Activated T-cell treated with anti-CD3 and anti-CD28 coated beads, Interleukin-2, amount 50 U/mL, for 72 hours (primary cell): ENCODE measurements at regions not wholly inside any gene's neighbourhood (a gene's known extent, or its start where the extent isn't known, plus 50 kb on each side); places are given as distances from the start of the nearest gene placed in this dataset.
"Not testable (repeated sequence)": the region's sequence is repeated elsewhere in the genome, so short reads cannot be mapped to it uniquely, and the experiment has no call there.

ENCODE experiments used
- ATAC-seq, 2 donors: fragments of 150-1000 bp; cut with Tn5 transposase; replicated peaks in 1 of 2; 2 replicates each; pipeline ENCODE4 v1.10.0; 2021; ENCODE audit warnings: moderate library complexity in 2 of 2, mild to moderate bottlenecking in 1 of 2
- DNase-seq, 2 donors: peaks; one replicate each; pipeline ENCODE4 v3.0.0; 2021 to 2022; ENCODE audit warnings: mixed read lengths in 1 of 2
- H3K27ac Mint-ChIP-seq: one replicate; pipeline ENCODE4 v1.8.0; 2022; ENCODE audit warnings: mild to moderate bottlenecking, moderate library complexity, mixed read lengths
- H3K27me3 Mint-ChIP-seq: one replicate; pipeline ENCODE4 v1.8.0; 2022; ENCODE audit warnings: low read depth, mixed read lengths
- H3K36me3 Mint-ChIP-seq, 2 donors: one replicate each; pipeline ENCODE4 v1.8.0; 2022; ENCODE audit warnings: mixed read lengths in 2 of 2, mild to moderate bottlenecking in 1 of 2; ENCODE audit not compliant: insufficient read depth in 2 of 2
- H3K4me1 Mint-ChIP-seq: one replicate; pipeline ENCODE4 v1.8.0; 2022; ENCODE audit warnings: low read depth, mixed read lengths
- H3K4me3 Mint-ChIP-seq, 2 donors: one replicate each; pipeline ENCODE4 v1.8.0; 2022; ENCODE audit warnings: mild to moderate bottlenecking in 2 of 2, mixed read lengths in 2 of 2, moderate library complexity in 2 of 2
- H3K9me3 Mint-ChIP-seq, 2 donors: one replicate each; pipeline ENCODE4 v1.8.0; 2022; ENCODE audit warnings: mixed read lengths in 2 of 2

GRCh38 chr6:131336596-131336995 is 201.3 kb downstream of the AKAP7 start:
- H3K4me3 Mint-ChIP-seq = no peak overlapping the region
- no peaks in the 10 kb centered on the region for H3K36me3 Mint-ChIP-seq
- H3K4me1 Mint-ChIP-seq = peaks cover 7% of the 10 kb centered on the region
- H3K27ac Mint-ChIP-seq = no peak overlapping the region
- ATAC-seq (no peak), DNase-seq (no peak)
- no peaks in the 10 kb centered on the region for H3K27me3 Mint-ChIP-seq
- no peaks in the 10 kb centered on the region for H3K9me3 Mint-ChIP-seq

GRCh38 chr6:131346896-131347295 is 211.6 kb downstream of the AKAP7 start:
- not testable (repeated sequence) for ATAC-seq, DNase-seq, H3K27me3 Mint-ChIP-seq, H3K27ac Mint-ChIP-seq, H3K4me3 Mint-ChIP-seq, H3K36me3 Mint-ChIP-seq, H3K9me3 Mint-ChIP-seq
- peaks cover 15% of the 10 kb centered on the region for H3K4me1 Mint-ChIP-seq

GRCh38 chr6:131348572-131348971 is 213.3 kb downstream of the AKAP7 start:
- no peak for DNase-seq
- Mint-ChIP-seq H3K27me3 (no peaks in the 10 kb centered on the region), H3K9me3 (no peaks in the 10 kb centered on the region), H3K36me3 (peaks cover 2% of the 10 kb centered on the region in 2 donors), H3K4me3 (no peak overlapping the region), H3K27ac (no peak overlapping the region), H3K4me1 (peaks cover 15% of the 10 kb centered on the region)
- no peak for ATAC-seq

DNA sequence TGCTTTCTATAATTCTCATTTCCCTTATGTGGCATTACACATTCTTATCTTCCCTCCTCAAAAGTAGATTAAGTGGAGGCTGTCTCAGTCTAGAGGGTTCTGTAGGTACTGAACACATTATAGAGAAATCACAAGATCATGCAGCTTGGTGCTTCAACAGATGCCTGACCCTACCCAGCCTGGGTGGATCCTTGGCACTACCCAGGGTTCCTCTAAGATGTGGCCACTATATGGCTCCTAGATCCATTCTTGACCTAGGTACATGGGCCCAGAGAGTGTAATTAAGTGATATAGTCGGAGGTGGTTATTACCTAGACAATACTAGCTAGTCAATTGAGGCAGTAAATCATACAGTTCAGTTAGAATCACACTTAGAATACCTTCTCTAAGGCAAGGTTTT is 213.9 kb downstream of the AKAP7 start:
- no peaks in the 10 kb centered on the region for H3K27me3 Mint-ChIP-seq
- H3K27ac Mint-ChIP-seq = no peak overlapping the region
- peaks cover 2% of the 10 kb centered on the region in 2 donors for H3K36me3 Mint-ChIP-seq
- ATAC-seq = no peak
- no peaks in the 10 kb centered on the region for H3K9me3 Mint-ChIP-seq
- peaks cover 15% of the 10 kb centered on the region for H3K4me1 Mint-ChIP-seq
- DNase-seq = no peak
- no peak overlapping the region for H3K4me3 Mint-ChIP-seq

DNA sequence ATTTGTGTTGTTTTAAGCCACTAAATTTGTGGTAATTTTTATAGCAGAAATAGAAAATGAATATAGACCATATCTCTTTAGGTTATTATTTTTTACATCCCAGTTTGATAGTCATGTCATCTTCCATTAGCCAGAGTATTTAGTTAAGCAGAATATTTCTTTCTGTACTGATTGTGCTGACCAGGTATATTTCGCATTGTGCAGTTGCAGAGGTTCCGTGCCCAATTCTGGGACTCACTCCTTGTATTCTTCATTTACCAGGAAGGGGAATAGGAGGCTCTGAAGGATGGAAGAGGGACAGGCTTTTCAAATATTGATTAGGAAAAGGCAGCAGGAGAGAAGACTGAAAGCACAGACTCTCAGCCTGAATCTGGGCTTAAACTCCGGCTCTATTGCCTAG is 217.8 kb downstream of the AKAP7 start:
- H3K27me3 Mint-ChIP-seq = no peaks in the 10 kb centered on the region
- no peak for DNase-seq
- H3K27ac Mint-ChIP-seq = no peak overlapping the region
- no peaks in the 10 kb centered on the region for H3K9me3 Mint-ChIP-seq
- peaks cover 15% of the 10 kb centered on the region for H3K4me1 Mint-ChIP-seq
- H3K36me3 Mint-ChIP-seq = peaks cover 2% of the 10 kb centered on the region in 2 donors
- H3K4me3 Mint-ChIP-seq = no peak overlapping the region
- no peak for ATAC-seq

DNA sequence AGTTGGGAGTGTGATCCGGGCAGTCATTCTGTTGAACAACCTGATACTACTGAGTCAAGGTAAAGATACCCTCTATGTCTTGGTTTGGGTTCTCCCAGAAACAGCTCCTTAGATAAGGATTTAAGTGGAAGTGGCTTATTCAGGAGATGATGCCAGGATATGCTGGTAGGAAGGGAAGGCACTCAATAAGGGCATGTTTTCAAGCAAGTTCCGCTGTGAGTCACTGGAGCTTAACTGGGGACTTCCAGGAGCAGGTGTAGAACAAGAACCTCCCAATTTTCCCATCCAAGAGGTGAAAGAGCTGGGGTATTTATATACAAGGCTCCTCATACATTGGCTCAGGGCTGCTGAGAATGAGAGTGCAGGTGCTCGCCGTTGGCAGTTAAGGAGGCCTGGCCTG is 218.6 kb downstream of the AKAP7 start:
- ATAC-seq (no peak), DNase-seq (no peak)
- no peaks in the 10 kb centered on the region for H3K9me3 Mint-ChIP-seq
- H3K4me3 Mint-ChIP-seq = no peak overlapping the region
- no peaks in the 10 kb centered on the region for H3K27me3 Mint-ChIP-seq
- peaks cover 2% of the 10 kb centered on the region in 2 donors for H3K36me3 Mint-ChIP-seq
- no peak overlapping the region for H3K27ac Mint-ChIP-seq
- peaks cover 9% of the 10 kb centered on the region for H3K4me1 Mint-ChIP-seq

DNA sequence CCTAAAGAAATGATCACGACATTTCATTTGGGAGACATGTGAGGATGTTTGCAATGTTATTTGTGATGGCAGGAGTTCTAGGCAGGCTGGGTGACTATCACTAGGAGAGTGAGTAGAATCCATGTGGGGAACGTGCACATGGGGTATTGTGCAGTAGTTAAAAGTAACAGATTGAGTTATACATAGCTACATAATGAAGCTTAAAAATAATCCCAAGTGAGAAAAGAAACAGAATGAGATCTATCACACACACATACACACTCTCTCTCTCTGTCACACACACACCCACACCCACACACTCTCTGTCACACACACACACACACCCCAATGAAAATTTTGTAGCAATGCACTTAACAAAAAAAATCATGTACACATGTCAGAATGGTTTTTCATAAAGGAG is 218.7 kb upstream of the ARG1 start:
- DNase-seq (no peak), ATAC-seq (no peak)
- H3K4me3 Mint-ChIP-seq = no peak overlapping the region
- peaks cover 2% of the 10 kb centered on the region in 2 donors for H3K36me3 Mint-ChIP-seq
- H3K9me3 Mint-ChIP-seq = no peaks in the 10 kb centered on the region
- H3K27me3 Mint-ChIP-seq = no peaks in the 10 kb centered on the region
- no peak overlapping the region for H3K27ac Mint-ChIP-seq
- peaks cover 4% of the 10 kb centered on the region for H3K4me1 Mint-ChIP-seq

DNA sequence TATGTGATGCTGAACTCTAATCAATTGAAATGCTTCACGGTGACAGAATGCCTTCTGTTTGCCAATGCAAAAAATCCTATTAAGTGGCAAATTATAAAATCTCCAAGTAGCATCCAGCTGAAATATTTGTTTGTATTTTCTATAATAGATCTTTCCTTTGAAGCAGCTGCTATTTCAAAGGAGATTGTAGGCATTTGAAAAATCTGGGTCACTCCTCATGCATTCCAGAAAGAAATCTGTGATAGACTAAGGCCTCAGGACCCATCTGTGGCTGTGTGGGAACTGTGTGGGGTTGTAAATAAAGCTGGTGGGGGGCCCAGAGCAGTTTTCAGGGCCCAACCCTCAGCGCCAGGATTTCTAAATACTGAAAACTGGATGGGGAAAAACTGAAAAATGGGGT is 216.9 kb upstream of the ARG1 start:
- H3K36me3 Mint-ChIP-seq = peaks cover 2% of the 10 kb centered on the region in 2 donors
- no peak overlapping the region for H3K4me3 Mint-ChIP-seq
- DNase-seq (no peak), ATAC-seq (no peak)
- no peaks in the 10 kb centered on the region for H3K27me3 Mint-ChIP-seq
- no peaks in the 10 kb centered on the region for H3K9me3 Mint-ChIP-seq
- no peak overlapping the region for H3K27ac Mint-ChIP-seq
- H3K4me1 Mint-ChIP-seq = no peaks in the 10 kb centered on the region

- Mint-ChIP-seq H3K4me1 (no peaks in the 10 kb centered on the region), H3K27ac (no peak overlapping the region), H3K36me3 (peaks cover under 1 to 2% of the 10 kb centered on the region in 2 donors), H3K4me3 (no peak overlapping the region), H3K9me3 (no peaks in the 10 kb centered on the region), H3K27me3 (no peaks in the 10 kb centered on the region)
- ATAC-seq (no peak), DNase-seq (no peak)
These were observed 215.5 kb upstream of the ARG1 start for GRCh38 chr6:131357501-131357900.

- H3K36me3 Mint-ChIP-seq = no peaks in the 10 kb centered on the region
- no peaks in the 10 kb centered on the region for H3K27me3 Mint-ChIP-seq
- no peaks in the 10 kb centered on the region for H3K9me3 Mint-ChIP-seq
- ATAC-seq (no peak), DNase-seq (no peak)
- H3K4me1 Mint-ChIP-seq = peaks cover 16% of the 10 kb centered on the region
- H3K4me3 Mint-ChIP-seq = no peak overlapping the region
- H3K27ac Mint-ChIP-seq = no peak overlapping the region
These were observed 211.0 kb upstream of the ARG1 start for GRCh38 chr6:131362070-131362469.

- ATAC-seq (no peak), DNase-seq (no peak)
- Mint-ChIP-seq H3K27me3 (no peaks in the 10 kb centered on the region), H3K36me3 (no peaks in the 10 kb centered on the region), H3K9me3 (no peaks in the 10 kb centered on the region), H3K4me1 (peaks cover 16% of the 10 kb centered on the region), H3K4me3 (no peak overlapping the region), H3K27ac (peak overlapping the region; percentile 65)
These were observed 210.3 kb upstream of the ARG1 start for GRCh38 chr6:131362696-131363095.

DNA sequence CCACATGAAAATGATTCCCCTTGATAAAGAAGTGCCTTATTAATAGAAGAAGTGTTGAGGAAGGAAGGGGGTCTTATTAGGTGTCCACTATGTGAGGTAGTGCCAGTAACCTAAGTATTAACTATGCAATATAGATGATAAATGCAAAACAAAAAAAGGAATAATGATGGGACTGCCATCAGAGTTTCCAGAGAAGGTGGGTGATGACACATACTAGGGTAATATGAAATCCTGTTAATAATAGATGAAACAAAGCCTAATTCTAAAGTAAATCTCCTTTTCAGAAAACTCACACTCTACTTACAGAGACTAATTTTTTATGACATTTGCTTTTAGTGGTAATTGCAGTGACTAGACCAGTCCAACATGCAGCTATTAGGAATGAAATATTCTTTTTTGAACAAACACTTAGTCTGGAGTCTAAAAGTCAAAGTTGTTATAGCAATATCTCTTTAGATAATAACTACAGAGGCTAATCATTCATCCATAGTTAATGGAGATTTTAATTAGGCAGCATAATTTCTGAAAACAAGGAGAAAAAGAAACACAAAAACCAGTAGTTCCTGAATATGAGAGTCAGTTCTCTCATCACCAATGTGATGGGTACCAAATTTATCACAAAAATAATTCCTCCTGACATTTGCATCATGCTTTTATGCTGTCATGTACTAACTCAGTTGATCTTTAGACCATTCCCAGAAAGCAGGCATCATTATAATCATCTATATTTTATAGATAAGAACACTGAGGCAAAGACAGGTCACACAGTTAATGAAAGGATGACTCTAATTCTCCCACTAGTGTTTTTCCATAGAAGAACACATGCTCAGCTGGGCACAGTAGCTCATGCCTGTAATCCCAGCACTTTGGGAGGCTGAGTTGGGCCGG is 208.8 kb upstream of the ARG1 start:
- Mint-ChIP-seq H3K9me3 (no peaks in the 10 kb centered on the region), H3K27ac (peak overlapping the region; percentile 46), H3K4me1 (peaks cover 20% of the 10 kb centered on the region), H3K36me3 (no peaks in the 10 kb centered on the region), H3K27me3 (no peaks in the 10 kb centered on the region), H3K4me3 (no peak overlapping the region)
- DNase-seq = no peak
- ATAC-seq = no peak

DNA sequence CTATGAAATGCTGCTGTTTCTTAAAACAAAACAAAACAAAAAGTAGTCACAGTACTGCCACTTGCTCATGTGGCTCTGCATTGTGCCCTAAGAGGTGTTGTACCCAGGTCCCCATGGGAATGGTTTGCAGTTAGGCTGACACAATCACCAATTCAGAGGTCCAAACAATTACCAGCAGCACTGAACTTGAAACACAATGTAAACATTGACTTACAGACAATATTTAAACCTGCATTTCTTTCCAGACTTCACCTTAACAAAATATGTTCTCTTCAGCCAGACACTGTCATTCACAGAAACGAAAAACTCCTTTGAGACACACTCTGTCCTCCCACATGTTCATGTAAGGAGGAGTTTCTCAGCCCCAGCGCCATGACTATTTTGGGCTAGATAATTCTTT is 206.8 kb upstream of the ARG1 start:
- Mint-ChIP-seq H3K36me3 (peaks cover 0 to 2% of the 10 kb centered on the region in 2 donors), H3K4me1 (peaks cover 20% of the 10 kb centered on the region), H3K9me3 (no peaks in the 10 kb centered on the region), H3K27me3 (no peaks in the 10 kb centered on the region), H3K4me3 (no peak overlapping the region), H3K27ac (no peak overlapping the region)
- no peak for DNase-seq
- ATAC-seq = no peak
